Effector memory CD8-positive, alpha-beta T cell (primary cell): ENCODE measurements at regions not wholly inside any gene's neighbourhood (a gene's known extent, or its start where the extent isn't known, plus 50 kb on each side); places are given as distances from the start of the nearest gene placed in this dataset.
"Not testable (repeated sequence)": the region's sequence is repeated elsewhere in the genome, so short reads cannot be mapped to it uniquely, and the experiment has no call there.

Source experiments
- ATAC-seq: fragments of 150-1000 bp; cut with Tn5 transposase; replicated peaks from 2 replicates; pipeline ENCODE4 v1.10.0; 2021; ENCODE audit warnings: mild to moderate bottlenecking, moderate library complexity
- DNase-seq, 3 experiments: peaks; one replicate each; pipeline ENCODE4 v3.0.0; 2021
- H3K27ac Mint-ChIP-seq, 2 donors: one replicate each; pipeline ENCODE4 v1.8.0; 2022; ENCODE audit warnings: mild to moderate bottlenecking in 2 of 2, mixed read lengths in 2 of 2, moderate library complexity in 2 of 2
- H3K27me3 Mint-ChIP-seq, 2 donors: one replicate each; pipeline ENCODE4 v1.8.0; 2022; ENCODE audit warnings: mixed read lengths in 2 of 2
- H3K36me3 Mint-ChIP-seq: one replicate; pipeline ENCODE4 v1.8.0; 2022; ENCODE audit warnings: mild to moderate bottlenecking, moderate library complexity, mixed read lengths; ENCODE audit not compliant: insufficient read depth
- H3K4me1 Mint-ChIP-seq, 2 donors: one replicate each; pipeline ENCODE4 v1.8.0; 2022; ENCODE audit warnings: low read depth in 2 of 2, mixed read lengths in 2 of 2
- H3K4me3 Mint-ChIP-seq, 2 donors: one replicate each; pipeline ENCODE4 v1.8.0; 2022; ENCODE audit warnings: mild to moderate bottlenecking in 2 of 2, mixed read lengths in 2 of 2, moderate library complexity in 2 of 2
- H3K9me3 Mint-ChIP-seq, 2 donors: one replicate each; pipeline ENCODE4 v1.8.0; 2022; ENCODE audit warnings: mixed read lengths in 2 of 2

- ATAC-seq (no peak), DNase-seq (no peak)
- Mint-ChIP-seq H3K4me3 (no peak overlapping the region), H3K27me3 (no peaks in the 10 kb centered on the region), H3K9me3 (peaks cover 0 to 5% of the 10 kb centered on the region in 2 donors), H3K27ac (no peak overlapping the region), H3K36me3 (no peaks in the 10 kb centered on the region), H3K4me1 (no peaks in the 10 kb centered on the region)
Observed at GRCh38 chr2:194465641-194466040, 1191.4 kb upstream of the SLC39A10 start.

GRCh38 chr2:194464964-194465638, 1191.9 kb upstream of the SLC39A10 start:
- no peak overlapping the region for H3K27ac Mint-ChIP-seq
- no peak for DNase-seq

GRCh38 chr2:194462883-194463282, 1194.1 kb upstream of the SLC39A10 start:
- not testable (repeated sequence) for H3K27ac Mint-ChIP-seq, H3K4me3 Mint-ChIP-seq, H3K36me3 Mint-ChIP-seq, ATAC-seq, H3K4me1 Mint-ChIP-seq, H3K27me3 Mint-ChIP-seq, DNase-seq, H3K9me3 Mint-ChIP-seq

More at GRCh38 chr2:194464964-194465638, 1191.9 kb upstream of the SLC39A10 start:
- Mint-ChIP-seq H3K4me1 (no peaks in the 10 kb centered on the region), H3K9me3 (peaks cover 0 to 5% of the 10 kb centered on the region in 2 donors), H3K27me3 (no peaks in the 10 kb centered on the region), H3K36me3 (no peaks in the 10 kb centered on the region), H3K4me3 (no peak overlapping the region)
- ATAC-seq = peak; percentile 31

GRCh38 chr2:194455358-194455757, 1201.7 kb upstream of the SLC39A10 start:
- H3K4me1 Mint-ChIP-seq = no peaks in the 10 kb centered on the region
- H3K9me3 Mint-ChIP-seq = peaks cover 0 to 3% of the 10 kb centered on the region in 2 donors
- DNase-seq (no peak), ATAC-seq (no peak)
- H3K4me3 Mint-ChIP-seq = no peak overlapping the region
- no peaks in the 10 kb centered on the region for H3K36me3 Mint-ChIP-seq
- no peaks in the 10 kb centered on the region for H3K27me3 Mint-ChIP-seq
- H3K27ac Mint-ChIP-seq = no peak overlapping the region

- Mint-ChIP-seq H3K4me3 (no peak overlapping the region), H3K9me3 (peaks cover 0 to 5% of the 10 kb centered on the region in 2 donors), H3K4me1 (no peaks in the 10 kb centered on the region), H3K27me3 (no peaks in the 10 kb centered on the region), H3K36me3 (no peaks in the 10 kb centered on the region), H3K27ac (no peak overlapping the region)
- ATAC-seq = no peak
- DNase-seq = no peak
Observed at GRCh38 chr2:194452504-194452903, 1204.5 kb upstream of the SLC39A10 start.

- H3K27ac Mint-ChIP-seq = no peak overlapping the region
Observed at GRCh38 chr2:194445226-194445625, 1211.8 kb upstream of the SLC39A10 start.

GRCh38 chr2:194443926-194444325, 1213.1 kb upstream of the SLC39A10 start:
- ATAC-seq = no peak

More at GRCh38 chr2:194445226-194445625, 1211.8 kb upstream of the SLC39A10 start:
- no peak overlapping the region for H3K4me3 Mint-ChIP-seq
- no peaks in the 10 kb centered on the region for H3K27me3 Mint-ChIP-seq
- H3K36me3 Mint-ChIP-seq = no peaks in the 10 kb centered on the region
- ATAC-seq = no peak
- H3K9me3 Mint-ChIP-seq = peaks cover 7 to 14% of the 10 kb centered on the region in 2 donors
- DNase-seq = no peak
- H3K4me1 Mint-ChIP-seq = no peaks in the 10 kb centered on the region

GRCh38 chr2:194424683-194425209, 1232.3 kb upstream of the SLC39A10 start:
- DNase-seq = no peak
- ATAC-seq = no peak
- Mint-ChIP-seq H3K4me3 (no peak overlapping the region), H3K27me3 (no peaks in the 10 kb centered on the region), H3K27ac (no peak overlapping the region), H3K9me3 (peaks cover 0 to 2% of the 10 kb centered on the region in 2 donors), H3K4me1 (no peaks in the 10 kb centered on the region), H3K36me3 (no peaks in the 10 kb centered on the region)

More at GRCh38 chr2:194443926-194444325, 1213.1 kb upstream of the SLC39A10 start:
- Mint-ChIP-seq H3K9me3 (peaks cover 7 to 14% of the 10 kb centered on the region in 2 donors), H3K4me3 (no peak overlapping the region), H3K36me3 (no peaks in the 10 kb centered on the region), H3K27ac (no peak overlapping the region), H3K4me1 (no peaks in the 10 kb centered on the region), H3K27me3 (no peaks in the 10 kb centered on the region)
- no peak for DNase-seq

GRCh38 chr2:194411221-194411620, 1245.8 kb upstream of the SLC39A10 start:
- Mint-ChIP-seq H3K9me3 (peaks cover 0 to 3% of the 10 kb centered on the region in 2 donors), H3K36me3 (no peaks in the 10 kb centered on the region), H3K27ac (no peak overlapping the region), H3K4me3 (no peak overlapping the region), H3K4me1 (no peaks in the 10 kb centered on the region), H3K27me3 (no peaks in the 10 kb centered on the region)
- no peak for ATAC-seq
- DNase-seq = no peak

GRCh38 chr2:194395818-194396217, 1261.2 kb upstream of the SLC39A10 start:
- DNase-seq (no peak), ATAC-seq (no peak)
- Mint-ChIP-seq H3K27ac (no peak overlapping the region), H3K4me3 (no peak overlapping the region), H3K36me3 (no peaks in the 10 kb centered on the region), H3K9me3 (peaks cover 4 to 11% of the 10 kb centered on the region in 2 donors), H3K4me1 (no peaks in the 10 kb centered on the region), H3K27me3 (no peaks in the 10 kb centered on the region)

GRCh38 chr2:194385376-194385775, 1271.7 kb upstream of the SLC39A10 start:
- H3K4me3 Mint-ChIP-seq = no peak overlapping the region
- H3K36me3 Mint-ChIP-seq = peaks cover 3% of the 10 kb centered on the region
- no peak overlapping the region for H3K27ac Mint-ChIP-seq
- H3K27me3 Mint-ChIP-seq = no peaks in the 10 kb centered on the region
- DNase-seq (no peak), ATAC-seq (no peak)
- no peaks in the 10 kb centered on the region for H3K4me1 Mint-ChIP-seq
- no peaks in the 10 kb centered on the region for H3K9me3 Mint-ChIP-seq

GRCh38 chr2:194383401-194383800, 1273.6 kb upstream of the SLC39A10 start:
- H3K27ac Mint-ChIP-seq = no peak overlapping the region
- H3K27me3 Mint-ChIP-seq = no peaks in the 10 kb centered on the region
- H3K4me1 Mint-ChIP-seq = no peaks in the 10 kb centered on the region
- no peak overlapping the region for H3K4me3 Mint-ChIP-seq
- H3K36me3 Mint-ChIP-seq = peaks cover 3% of the 10 kb centered on the region
- ATAC-seq = no peak
- H3K9me3 Mint-ChIP-seq = no peaks in the 10 kb centered on the region
- DNase-seq = no peak

- Mint-ChIP-seq H3K4me1 (no peaks in the 10 kb centered on the region), H3K27ac (no peak overlapping the region), H3K36me3 (no peaks in the 10 kb centered on the region), H3K4me3 (no peak overlapping the region), H3K27me3 (no peaks in the 10 kb centered on the region), H3K9me3 (no peaks in the 10 kb centered on the region)
- ATAC-seq (no peak), DNase-seq (no peak)
Observed at GRCh38 chr2:194382221-194382620, 1274.8 kb upstream of the SLC39A10 start.

GRCh38 chr2:194380011-194380410, 1277.0 kb upstream of the SLC39A10 start:
- Mint-ChIP-seq H3K27me3 (no peaks in the 10 kb centered on the region), H3K27ac (no peak overlapping the region), H3K4me3 (no peak overlapping the region), H3K4me1 (no peaks in the 10 kb centered on the region), H3K9me3 (no peaks in the 10 kb centered on the region), H3K36me3 (no peaks in the 10 kb centered on the region)
- DNase-seq (no peak), ATAC-seq (no peak)
